Activated CD4-positive, alpha-beta T cell treated with anti-CD3 and anti-CD28 coated beads, Interleukin-2, amount 50 U/mL, for 16 hours (primary cell): ENCODE measurements at regions not wholly inside any gene's neighbourhood (a gene's known extent, or its start where the extent isn't known, plus 50 kb on each side); places are given as distances from the start of the nearest gene placed in this dataset.
"Not testable (repeated sequence)": the region's sequence is repeated elsewhere in the genome, so short reads cannot be mapped to it uniquely, and the experiment has no call there.

Source experiments
- DNase-seq: peaks from one replicate; pipeline ENCODE4 v3.0.0-alpha.2; 2020

- not testable (repeated sequence) for DNase-seq
These were observed 278.8 kb downstream of the FAM47B start for GRCh38 chrX:35221391-35221790.

- no peak for DNase-seq
These were observed 301.6 kb downstream of the FAM47B start for GRCh38 chrX:35244088-35244741.

- DNase-seq, result no peak
These were observed 302.4 kb downstream of the FAM47B start for GRCh38 chrX:35244796-35245508.

- DNase-seq, result no peak
These were observed 308.6 kb downstream of the FAM47B start for GRCh38 chrX:35251226-35251625.

GRCh38 chrX:35276115-35276514 is 333.5 kb downstream of the FAM47B start:
- no peak for DNase-seq

- no peak for DNase-seq
These were observed 342.8 kb downstream of the FAM47B start for GRCh38 chrX:35285289-35285962.

GRCh38 chrX:35288657-35289056 is 346.1 kb downstream of the FAM47B start:
- no peak for DNase-seq

- no peak for DNase-seq
These were observed 347.4 kb downstream of the FAM47B start for GRCh38 chrX:35289952-35290351.

- no peak for DNase-seq
These were observed 348.4 kb downstream of the FAM47B start for GRCh38 chrX:35291013-35291412.

- no peak for DNase-seq
These were observed 349.9 kb downstream of the FAM47B start for GRCh38 chrX:35292522-35292921.

- DNase-seq, result not testable (repeated sequence)
These were observed 362.4 kb downstream of the FAM47B start for GRCh38 chrX:35305037-35305436.

- DNase-seq, result no peak
These were observed 397.2 kb downstream of the FAM47B start for GRCh38 chrX:35339796-35340195.

GRCh38 chrX:35340465-35340864 is 397.9 kb downstream of the FAM47B start:
- no peak for DNase-seq

GRCh38 chrX:35351212-35351611 is 408.6 kb downstream of the FAM47B start:
- DNase-seq, result no peak

GRCh38 chrX:35351795-35352483 is 409.3 kb downstream of the FAM47B start:
- no peak for DNase-seq

- DNase-seq, result no peak
These were observed 415.1 kb downstream of the FAM47B start for GRCh38 chrX:35357656-35358055.

- DNase-seq, result no peak
These were observed 420.3 kb downstream of the FAM47B start for GRCh38 chrX:35362866-35363265.

GRCh38 chrX:35374116-35374515 is 424.0 kb upstream of the MAGEB16 start:
- DNase-seq, result no peak

GRCh38 chrX:35380808-35381700 is 417.1 kb upstream of the MAGEB16 start:
- peak; percentile 15 for DNase-seq

GRCh38 chrX:35381709-35382108 is 416.4 kb upstream of the MAGEB16 start:
- DNase-seq, result not testable (repeated sequence)

GRCh38 chrX:35382966-35383365 is 415.2 kb upstream of the MAGEB16 start:
- DNase-seq, result no peak

- no peak for DNase-seq
These were observed 405.9 kb upstream of the MAGEB16 start for GRCh38 chrX:35392232-35392631.
